ENCODE measurements at regions not wholly inside any gene's neighbourhood (a gene's known extent, or its start where the extent isn't known, plus 50 kb on each side); places are given as distances from the start of the nearest gene placed in this dataset.

DNA sequence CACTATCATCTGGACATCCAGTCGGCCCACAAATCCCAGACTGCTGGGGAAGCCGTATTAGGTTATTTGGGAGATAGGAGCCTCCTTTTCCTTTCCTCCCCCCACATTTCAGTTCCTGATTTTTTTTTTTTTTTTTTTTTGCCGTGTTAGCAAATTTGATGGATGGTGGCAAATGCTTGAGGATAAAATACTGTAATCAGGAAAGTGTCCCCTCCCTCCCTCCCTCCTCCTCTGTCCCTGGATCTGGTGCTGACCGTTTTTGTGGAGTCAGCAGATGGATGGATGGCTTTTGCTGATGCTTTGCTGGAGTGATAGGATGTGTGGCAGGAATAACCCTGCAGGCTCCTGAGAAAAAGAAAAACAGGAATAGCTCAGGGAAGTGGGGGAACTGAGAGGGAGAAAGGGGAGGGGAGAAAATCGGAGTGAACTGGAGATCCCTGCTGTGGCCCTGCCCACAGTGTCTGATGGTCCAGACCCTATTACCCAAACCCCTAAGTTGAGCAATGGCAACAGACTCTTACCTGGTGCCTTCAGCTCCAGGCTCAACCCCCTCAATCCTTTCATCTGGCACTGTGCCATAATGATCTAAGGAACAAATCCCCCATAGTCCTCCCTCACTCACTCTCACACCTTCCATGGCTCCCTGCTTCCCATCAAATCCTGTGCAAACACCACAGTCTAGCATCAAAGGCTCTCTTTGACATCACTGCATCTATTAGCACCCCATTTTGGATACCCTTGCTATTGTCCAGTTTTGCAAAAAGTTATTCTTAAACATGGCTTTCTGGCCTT lies 277.3 kb upstream of the CHD6 start:
- TF ChIP-seq SP2 (IDR thresholded peaks at IDR 0.05; ENCODE audit: low read length) (no peak), POLR2A (IDR thresholded peaks at IDR 0.05; ENCODE audit: control extremely low read depth in 1 of 2, low read depth in 2 of 2, low read length in 2 of 2) (no peak), POLR2AphosphoS5 (IDR thresholded peaks at IDR 0.05; ENCODE audit: low read depth, low read length) (no peak)
- TF ChIP-seq, protein P1, sequence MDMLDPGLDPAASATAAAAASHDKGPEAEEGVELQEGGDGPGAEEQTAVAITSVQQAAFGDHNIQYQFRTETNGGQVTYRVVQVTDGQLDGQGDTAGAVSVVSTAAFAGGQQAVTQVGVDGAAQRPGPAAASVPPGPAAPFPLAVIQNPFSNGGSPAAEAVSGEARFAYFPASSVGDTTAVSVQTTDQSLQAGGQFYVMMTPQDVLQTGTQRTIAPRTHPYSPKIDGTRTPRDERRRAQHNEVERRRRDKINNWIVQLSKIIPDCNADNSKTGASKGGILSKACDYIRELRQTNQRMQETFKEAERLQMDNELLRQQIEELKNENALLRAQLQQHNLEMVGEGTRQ (IDR thresholded peaks at IDR 0.05; ENCODE audit: low read length) = no peak

Measured in H1 (cell line).